ENCODE measurements at regions not wholly inside any gene's neighbourhood (a gene's known extent, or its start where the extent isn't known, plus 50 kb on each side); places are given as distances from the start of the nearest gene placed in this dataset.

- POLR2A ChIA-PET = no interaction called here
- Histone ChIP-seq H3K4me2 (ENCODE audit: insufficient read depth, low read length) (no peak overlapping the region), H3K9me1 (replicated peaks; ENCODE audit: control insufficient read depth, extremely low read depth, insufficient read depth, low read length) (no peaks in the 10 kb centered on the region), H3K9ac (replicated peaks; ENCODE audit: extremely low read depth, insufficient read depth, low read length) (no peak overlapping the region), H3K27ac (ENCODE audit: insufficient read depth, low read depth, low read length) (no peak overlapping the region), H3K79me2 (ENCODE audit: control insufficient read depth, insufficient read depth, low read length) (no peaks in the 10 kb centered on the region), H3K9me3 (replicated peaks; ENCODE audit: control insufficient read depth, insufficient read depth, low read length) (no peaks in the 10 kb centered on the region), H3K27me3 (ENCODE audit: control insufficient read depth in 2 of 2, insufficient read depth in 2 of 2, low read length in 2 of 2) (no peaks in the 10 kb centered on the region), H3K4me1 (ENCODE audit: control insufficient read depth, extremely low read depth, insufficient read depth, low read length) (no peaks in the 10 kb centered on the region), H3K4me3 (replicated peaks in 1 of 3; ENCODE audit: insufficient read depth in 1 of 3, low read depth in 1 of 3, low read length in 3 of 3) (no peak overlapping the region), H4K20me1 (replicated peaks; ENCODE audit: control insufficient read depth, extremely low read depth, insufficient read depth, low read length) (no peaks in the 10 kb centered on the region), H3K36me3 (ENCODE audit: control insufficient read depth in 2 of 2, extremely low read depth in 1 of 2, insufficient read depth in 2 of 2, low read length in 2 of 2) (no peaks in the 10 kb centered on the region), H2AFZ (ENCODE audit: low read depth, low read length) (no peak overlapping the region)
- dilution Hi-C loops (cut with MboI; ENCODE audit: extremely low pct_ligation_motif_present, low sequenced_read_pairs) (no loop called here), intact Hi-C loops (cut with micrococcal nuclease) (no loop called here)
- FAIRE-seq (no peak), DNase-seq (ENCODE audit: low read depth, low spot score) (no peak)
- TF ChIP-seq CTCF (IDR thresholded peaks at IDR 0.05; ENCODE audit: extremely low read depth in 1 of 2, insufficient read depth in 1 of 2, low read depth in 1 of 2, low read length in 2 of 2) (no peak), GATA2 (IDR thresholded peaks at IDR 0.05; ENCODE audit: insufficient read depth, insufficient read length, low read depth, low read length) (no peak), FOS (IDR thresholded peaks at IDR 0.05; ENCODE audit: borderline replicate concordance, insufficient read depth, low read length) (no peak), MAX (IDR thresholded peaks at IDR 0.05; ENCODE audit: insufficient read depth, insufficient read length) (no peak), EZH2 (IDR thresholded peaks at IDR 0.05; ENCODE audit: borderline replicate concordance, low read depth, low read length, severe bottlenecking) (no peak), POLR2A (IDR thresholded peaks at IDR 0.05; ENCODE audit: low read depth, low read length) (no peak), POLR2AphosphoS5 (IDR thresholded peaks at IDR 0.05; ENCODE audit: insufficient read depth, low read depth, low read length) (no peak), JUN (IDR thresholded peaks at IDR 0.05; ENCODE audit: borderline replicate concordance, insufficient read depth, insufficient read length, low read depth) (no peak), MYC (IDR thresholded peaks at IDR 0.05; ENCODE audit: low read depth, low read length) (no peak)
- CTCF ChIA-PET = no interaction called here
- BruUV-seq (replicated peaks) = no TSS peak
These were observed 567.3 kb downstream of the PDHA2 start for GRCh38 chr4:96407225-96407624.
